DOHH2 (cell line): ENCODE measurements at regions not wholly inside any gene's neighbourhood (a gene's known extent, or its start where the extent isn't known, plus 50 kb on each side); places are given as distances from the start of the nearest gene placed in this dataset.

Experiments used
- CTCF ChIP-seq: fragments of 200-600 bp; sonication (generic); IDR thresholded peaks from one replicate; pipeline ENCODE4 v1.5.1; 2014; ENCODE audit warnings: antibody characterized with exemption, mild to moderate bottlenecking, low read depth, low read length; ENCODE audit not compliant: poor library complexity, severe bottlenecking
- EZH2phosphoT487 ChIP-seq: fragments of 200-600 bp; sonication (generic); IDR thresholded peaks from 2 replicates; pipeline ENCODE4 v1.6.1; 2017; ENCODE audit warnings: borderline replicate concordance, mild to moderate bottlenecking, antibody characterized with exemption, low read length, moderate library complexity, mixed read lengths

DNA sequence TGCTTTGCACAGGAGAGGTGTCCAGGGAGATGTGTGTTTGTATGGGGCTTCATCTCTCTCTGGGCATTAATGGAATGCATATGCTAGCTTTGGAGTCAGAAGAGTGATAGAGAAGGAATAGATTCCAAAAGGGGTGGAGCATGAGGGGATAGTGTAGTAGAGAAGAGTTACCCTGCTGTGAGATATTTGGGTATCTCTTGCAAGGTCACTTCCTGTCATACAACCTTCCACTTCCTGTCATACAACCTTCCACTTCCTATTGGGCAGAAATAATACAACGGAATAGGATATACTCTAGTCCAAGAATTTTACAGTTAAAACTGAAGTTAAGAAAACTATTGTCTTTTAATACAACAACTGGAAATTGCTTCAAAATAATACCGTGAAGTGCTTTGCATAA lies 351.8 kb upstream of the FMN2 start:
- TF ChIP-seq CTCF (no peak), EZH2phosphoT487 (no peak)
